22Rv1 (cell line): ENCODE measurements at regions not wholly inside any gene's neighbourhood (a gene's known extent, or its start where the extent isn't known, plus 50 kb on each side); places are given as distances from the start of the nearest gene placed in this dataset.

ENCODE experiments used
- ZFX ChIP-seq: fragments of 450-650 bp; IDR thresholded peaks from 2 replicates; pipeline ENCODE4 v1.6.1; 2017; ENCODE audit warnings: antibody characterized with exemption, borderline replicate concordance
- TF ChIP-seq, protein P1 (sequence below): fragments of 450-650 bp; IDR thresholded peaks from 2 replicates; pipeline ENCODE4 v1.5.1; 2017; ENCODE audit warnings: mild to moderate bottlenecking

DNA sequence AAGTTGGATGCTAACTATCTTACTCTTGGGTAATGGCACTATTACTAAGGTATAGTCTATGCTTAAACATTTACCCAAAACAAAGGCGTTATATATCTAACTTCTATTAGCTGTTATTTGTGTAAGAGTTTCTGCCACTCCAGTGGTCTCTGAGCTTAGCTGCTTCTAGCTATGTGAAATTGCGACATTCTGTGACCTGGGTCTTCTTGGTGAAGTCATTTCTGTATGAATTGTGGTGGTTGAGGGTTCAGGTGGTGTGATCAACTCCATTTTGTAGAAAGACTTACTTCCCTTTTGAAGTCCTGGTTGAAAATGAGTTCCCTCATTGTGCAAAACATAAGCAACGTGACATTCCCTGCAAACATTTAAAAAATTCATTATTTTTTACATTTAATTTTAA lies 221.6 kb downstream of the PIK3C3 start:
- TF ChIP-seq, protein P1, sequence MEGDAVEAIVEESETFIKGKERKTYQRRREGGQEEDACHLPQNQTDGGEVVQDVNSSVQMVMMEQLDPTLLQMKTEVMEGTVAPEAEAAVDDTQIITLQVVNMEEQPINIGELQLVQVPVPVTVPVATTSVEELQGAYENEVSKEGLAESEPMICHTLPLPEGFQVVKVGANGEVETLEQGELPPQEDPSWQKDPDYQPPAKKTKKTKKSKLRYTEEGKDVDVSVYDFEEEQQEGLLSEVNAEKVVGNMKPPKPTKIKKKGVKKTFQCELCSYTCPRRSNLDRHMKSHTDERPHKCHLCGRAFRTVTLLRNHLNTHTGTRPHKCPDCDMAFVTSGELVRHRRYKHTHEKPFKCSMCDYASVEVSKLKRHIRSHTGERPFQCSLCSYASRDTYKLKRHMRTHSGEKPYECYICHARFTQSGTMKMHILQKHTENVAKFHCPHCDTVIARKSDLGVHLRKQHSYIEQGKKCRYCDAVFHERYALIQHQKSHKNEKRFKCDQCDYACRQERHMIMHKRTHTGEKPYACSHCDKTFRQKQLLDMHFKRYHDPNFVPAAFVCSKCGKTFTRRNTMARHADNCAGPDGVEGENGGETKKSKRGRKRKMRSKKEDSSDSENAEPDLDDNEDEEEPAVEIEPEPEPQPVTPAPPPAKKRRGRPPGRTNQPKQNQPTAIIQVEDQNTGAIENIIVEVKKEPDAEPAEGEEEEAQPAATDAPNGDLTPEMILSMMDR: no peak
- no peak for TF ChIP-seq ZFX
